ENCODE measurements at regions not wholly inside any gene's neighbourhood (a gene's known extent, or its start where the extent isn't known, plus 50 kb on each side); places are given as distances from the start of the nearest gene placed in this dataset.
A peak's percentile ranks its signal among the peaks of the same experiment; 100 is the strongest.

- TF ChIP-seq EP300 (IDR thresholded peaks at IDR 0.05; ENCODE audit: borderline replicate concordance) (no peak), RAD21 (IDR thresholded peaks at IDR 0.05; ENCODE audit: low read depth) (peak; percentile 92), TAF1 (IDR thresholded peaks at IDR 0.05; ENCODE audit: low read depth) (no peak), NFIC (IDR thresholded peaks at IDR 0.05) (no peak), ZBTB7A (IDR thresholded peaks at IDR 0.05; ENCODE audit: low read depth) (no peak), FOXM1 (IDR thresholded peaks at IDR 0.05; ENCODE audit: borderline replicate concordance, low read depth) (no peak)
- TF ChIP-seq, protein P1, sequence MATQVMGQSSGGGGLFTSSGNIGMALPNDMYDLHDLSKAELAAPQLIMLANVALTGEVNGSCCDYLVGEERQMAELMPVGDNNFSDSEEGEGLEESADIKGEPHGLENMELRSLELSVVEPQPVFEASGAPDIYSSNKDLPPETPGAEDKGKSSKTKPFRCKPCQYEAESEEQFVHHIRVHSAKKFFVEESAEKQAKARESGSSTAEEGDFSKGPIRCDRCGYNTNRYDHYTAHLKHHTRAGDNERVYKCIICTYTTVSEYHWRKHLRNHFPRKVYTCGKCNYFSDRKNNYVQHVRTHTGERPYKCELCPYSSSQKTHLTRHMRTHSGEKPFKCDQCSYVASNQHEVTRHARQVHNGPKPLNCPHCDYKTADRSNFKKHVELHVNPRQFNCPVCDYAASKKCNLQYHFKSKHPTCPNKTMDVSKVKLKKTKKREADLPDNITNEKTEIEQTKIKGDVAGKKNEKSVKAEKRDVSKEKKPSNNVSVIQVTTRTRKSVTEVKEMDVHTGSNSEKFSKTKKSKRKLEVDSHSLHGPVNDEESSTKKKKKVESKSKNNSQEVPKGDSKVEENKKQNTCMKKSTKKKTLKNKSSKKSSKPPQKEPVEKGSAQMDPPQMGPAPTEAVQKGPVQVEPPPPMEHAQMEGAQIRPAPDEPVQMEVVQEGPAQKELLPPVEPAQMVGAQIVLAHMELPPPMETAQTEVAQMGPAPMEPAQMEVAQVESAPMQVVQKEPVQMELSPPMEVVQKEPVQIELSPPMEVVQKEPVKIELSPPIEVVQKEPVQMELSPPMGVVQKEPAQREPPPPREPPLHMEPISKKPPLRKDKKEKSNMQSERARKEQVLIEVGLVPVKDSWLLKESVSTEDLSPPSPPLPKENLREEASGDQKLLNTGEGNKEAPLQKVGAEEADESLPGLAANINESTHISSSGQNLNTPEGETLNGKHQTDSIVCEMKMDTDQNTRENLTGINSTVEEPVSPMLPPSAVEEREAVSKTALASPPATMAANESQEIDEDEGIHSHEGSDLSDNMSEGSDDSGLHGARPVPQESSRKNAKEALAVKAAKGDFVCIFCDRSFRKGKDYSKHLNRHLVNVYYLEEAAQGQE (IDR thresholded peaks at IDR 0.05; ENCODE audit: low read depth): no peak
Measured at GRCh38 chr7:4610768-4611467, 71.2 kb upstream of the FOXK1 start.
